Prostate gland (tissue), 2 donors: ENCODE measurements at regions not wholly inside any gene's neighbourhood (a gene's known extent, or its start where the extent isn't known, plus 50 kb on each side); places are given as distances from the start of the nearest gene placed in this dataset.

Source experiments
- DNase-seq: peaks from one replicate; pipeline ENCODE4 v3.0.0-alpha.2; 2019; ENCODE audit warnings: low spot score
- H3K27ac ChIP-seq, 2 donors: fragments of 200-600 bp; sonication (generic); 2 replicates each; pipeline ENCODE4 v1.5.1; 2017 to 2019
- H3K27me3 ChIP-seq: fragments of 200-600 bp; sonication (generic); replicated peaks from 2 replicates; pipeline ENCODE4 v1.5.1; 2019; ENCODE audit not compliant: insufficient read depth
- H3K36me3 ChIP-seq, 2 donors: fragments of 200-600 bp; sonication (generic); 1 replicate in 1 of 2; 2 replicates in 1 of 2; pipeline versions ENCODE4 v1.5.1 to v1.8.1; 2017 to 2019
- H3K4me1 ChIP-seq: fragments of 200-600 bp; sonication (generic); replicated peaks from 2 replicates; pipeline ENCODE4 v1.5.1; 2019
- H3K4me3 ChIP-seq, 2 donors: fragments of 200-600 bp; sonication (generic); 2 replicates each; pipeline ENCODE4 v1.5.1; 2017 to 2019
- H3K9me3 ChIP-seq: fragments of 200-600 bp; sonication (generic); 2 replicates; pipeline ENCODE4 v1.5.1; 2017
- CTCF ChIP-seq, 4 experiments: fragments of 200-600 bp in 2 of 4; fragments of 450-650 bp in 2 of 4; sonication (generic) in 2 of 4; IDR thresholded peaks; 1 replicate in 3 of 4; 2 replicates in 1 of 4; pipeline ENCODE4 v1.5.1; 2016 to 2019; ENCODE audit warnings: antibody characterized with exemption in 4 of 4, mild to moderate bottlenecking in 2 of 4, moderate library complexity in 2 of 4
- POLR2A ChIP-seq: fragments of 450-650 bp; IDR thresholded peaks from one replicate; pipeline ENCODE4 v1.6.1; 2016; ENCODE audit warnings: antibody characterized with exemption, mild to moderate bottlenecking
- POLR2AphosphoS5 ChIP-seq: sonication (generic); formaldehyde crosslinking; IDR thresholded peaks from one replicate; pipeline ENCODE4 v1.6.1; 2017; ENCODE audit warnings: antibody characterized with exemption
- WGBS: methylation state at CpG from one replicate; pipeline ENCODE4 v1.1.5; 2018; 5-methylcytosine and 5-hydroxymethylcytosine counted together
- intact Hi-C: fragments of 100-400 bp; cut with DNase I; formaldehyde crosslinking; loops from one replicate; pipeline ENCODE4 v1.14.2; 2022

DNA sequence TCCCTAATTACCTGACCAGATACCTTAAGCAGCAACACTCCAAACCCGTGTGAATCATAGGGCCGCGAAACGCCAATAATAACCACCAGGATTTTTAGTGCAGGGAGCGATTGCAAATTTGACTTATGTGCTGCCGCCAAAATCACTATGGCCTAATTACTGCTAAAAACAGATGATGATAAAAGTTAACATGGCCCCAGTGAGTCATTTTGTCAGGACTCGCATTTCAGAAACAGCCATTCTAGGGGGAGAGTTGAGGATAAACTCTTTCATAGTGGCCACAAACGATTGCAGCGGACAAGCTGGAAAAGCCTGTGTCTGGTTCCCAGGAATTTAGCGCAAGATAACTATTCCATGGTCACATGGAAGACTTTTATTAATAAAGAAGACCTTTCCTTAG is 103.4 kb downstream of the HLX start:
- Histone ChIP-seq H3K4me1 (no peaks in the 10 kb centered on the region), H3K36me3 (no peaks in the 10 kb centered on the region), H3K27me3 (no peaks in the 10 kb centered on the region), H3K9me3 (no peaks in the 10 kb centered on the region), H3K27ac (no peak overlapping the region), H3K4me3 (no peak overlapping the region)
- intact Hi-C loops: no loop called here
- 77% methylated on average over 10 of the region's 10 CpGs for WGBS
- no peak for DNase-seq
- TF ChIP-seq POLR2A (no peak), POLR2AphosphoS5 (no peak), CTCF (IDR thresholded peaks at IDR 0.05) (no peak)

DNA sequence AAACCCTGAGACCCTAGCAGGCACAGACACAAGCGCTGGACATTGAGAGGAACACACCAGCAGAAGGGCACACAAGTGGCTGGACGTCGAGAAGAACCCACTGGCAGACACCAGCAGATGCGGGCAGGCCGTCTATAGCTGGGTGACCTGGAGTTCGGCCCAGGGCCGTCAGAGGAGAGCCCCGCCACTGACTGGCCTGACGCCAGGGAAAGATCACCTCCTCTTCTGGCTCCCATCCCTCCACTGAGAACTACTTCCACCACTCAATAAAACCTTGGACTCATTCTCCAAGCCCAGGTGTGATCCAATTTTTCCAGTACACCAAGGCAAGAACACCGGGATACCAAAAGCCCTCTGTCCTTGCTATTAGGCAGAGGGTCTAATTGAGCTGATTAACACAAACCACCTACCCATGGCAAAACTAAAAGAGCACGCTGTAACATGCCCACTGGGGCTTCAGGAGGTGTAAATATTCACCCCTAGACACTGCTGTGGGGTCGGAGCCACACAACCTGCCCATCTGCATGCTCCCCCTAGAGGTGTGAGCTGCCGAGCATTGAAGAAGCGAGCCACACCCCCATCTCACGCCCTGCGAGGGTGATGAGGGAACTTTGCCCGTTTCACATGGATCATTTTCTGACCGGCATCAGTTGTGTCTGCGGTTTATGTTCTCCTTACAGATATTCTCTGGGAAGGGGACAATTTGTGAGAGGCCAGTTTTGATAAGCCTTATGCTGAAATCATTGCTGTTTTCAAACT is 104.8 kb downstream of the HLX start:
- H3K27ac ChIP-seq: no peak overlapping the region
- WGBS: 58% methylated on average over 19 of the region's 19 CpGs
- H3K4me1 ChIP-seq: no peaks in the 10 kb centered on the region
- TF ChIP-seq CTCF (IDR thresholded peaks at IDR 0.05) (no peak), POLR2A (no peak), POLR2AphosphoS5 (no peak)
- H3K9me3 ChIP-seq: no peaks in the 10 kb centered on the region
- intact Hi-C loops: no loop called here
- no peak for DNase-seq
- H3K4me3 ChIP-seq: no peak overlapping the region
- no peaks in the 10 kb centered on the region for H3K36me3 ChIP-seq
- no peaks in the 10 kb centered on the region for H3K27me3 ChIP-seq

DNA sequence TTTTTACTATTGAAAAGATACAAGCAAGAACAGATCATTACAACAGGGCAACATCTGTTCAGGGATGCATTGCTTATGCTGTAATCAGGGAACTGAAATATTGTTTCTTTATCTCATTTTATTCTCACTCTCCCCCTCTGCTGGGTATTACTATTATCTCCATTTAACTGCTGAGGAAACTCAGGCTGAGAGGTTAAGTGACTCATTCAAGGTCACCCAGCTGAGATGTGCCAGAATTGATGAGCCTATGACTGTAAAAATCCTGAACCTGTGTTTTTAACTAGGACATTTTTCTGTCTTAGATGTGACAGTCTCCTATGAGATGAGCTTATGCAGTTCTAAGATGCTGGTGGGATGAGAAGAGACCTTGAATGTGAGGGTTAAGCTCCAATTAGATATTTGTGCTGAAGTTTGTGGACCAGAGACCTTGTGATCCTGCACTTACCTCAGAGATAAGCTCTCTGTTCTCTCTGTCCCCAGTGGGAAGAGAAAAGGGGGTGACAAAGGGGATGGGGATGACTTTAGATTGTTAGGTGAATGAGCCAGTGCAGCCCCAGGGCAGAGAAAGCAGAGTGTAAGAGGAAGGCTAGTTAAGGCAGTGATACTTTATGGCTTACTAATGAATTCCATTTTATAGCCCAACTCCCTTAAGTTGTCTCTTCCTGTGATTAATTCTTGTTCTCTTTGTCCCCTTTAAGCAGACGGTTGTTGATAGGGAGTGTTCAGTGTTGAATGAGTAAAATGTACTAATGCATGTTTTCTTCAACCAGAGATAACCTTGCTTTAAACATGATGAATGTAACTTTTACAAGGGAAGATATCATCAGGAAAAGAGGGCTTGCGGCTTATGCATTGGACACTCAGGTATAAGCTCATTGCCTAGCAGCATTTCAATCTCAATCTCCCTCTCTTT is 111.4 kb downstream of the HLX start:
- no peak for DNase-seq
- TF ChIP-seq POLR2A (no peak), POLR2AphosphoS5 (no peak), CTCF (IDR thresholded peaks at IDR 0.05) (no peak)
- intact Hi-C loops: no loop called here
- Histone ChIP-seq H3K4me3 (no peak overlapping the region), H3K36me3 (no peaks in the 10 kb centered on the region), H3K4me1 (no peaks in the 10 kb centered on the region), H3K27ac (no peak overlapping the region), H3K9me3 (no peaks in the 10 kb centered on the region), H3K27me3 (no peaks in the 10 kb centered on the region)
- 34% methylated on average over 2 of the region's 2 CpGs for WGBS

DNA sequence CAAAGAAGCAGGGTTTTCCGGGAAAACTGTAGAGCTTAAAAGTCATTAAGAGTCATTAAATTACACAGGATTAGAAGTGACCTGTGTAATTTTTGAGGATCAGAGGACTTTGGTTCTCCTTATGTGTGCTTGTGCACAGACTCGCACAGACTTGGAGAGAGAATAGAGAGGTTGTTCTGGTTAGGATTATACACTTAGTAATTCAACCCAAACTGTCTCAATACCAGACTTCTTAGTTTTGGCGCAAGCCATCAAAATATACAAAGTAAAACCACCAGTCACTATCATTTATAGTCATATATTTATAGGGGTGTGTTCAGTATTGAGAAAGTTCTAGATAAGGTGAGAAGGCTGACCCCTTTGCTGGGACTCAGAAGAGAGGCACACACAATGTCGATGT is 112.3 kb downstream of the HLX start:
- H3K9me3 ChIP-seq: no peaks in the 10 kb centered on the region
- H3K36me3 ChIP-seq: no peaks in the 10 kb centered on the region
- 57% methylated on average over 4 of the region's 4 CpGs for WGBS
- H3K27me3 ChIP-seq: no peaks in the 10 kb centered on the region
- no peak overlapping the region for H3K27ac ChIP-seq
- intact Hi-C loops: no loop called here
- TF ChIP-seq POLR2AphosphoS5: no peak
- no peak for TF ChIP-seq CTCF (IDR thresholded peaks at IDR 0.05)
- no peaks in the 10 kb centered on the region for H3K4me1 ChIP-seq
- H3K4me3 ChIP-seq: no peak overlapping the region
- DNase-seq: no peak
